ENCODE measurements at regions not wholly inside any gene's neighbourhood (a gene's known extent, or its start where the extent isn't known, plus 50 kb on each side); places are given as distances from the start of the nearest gene placed in this dataset.

- no peak overlapping the region for H3K27ac ChIP-seq (ENCODE audit: low read depth in 1 of 2, low read length in 2 of 2)
- H3K9ac ChIP-seq (ENCODE audit: low read depth in 1 of 2, low read length in 2 of 2): no peak overlapping the region
- no peaks in the 10 kb centered on the region for H3K27me3 ChIP-seq (ENCODE audit: control insufficient read depth in 4 of 4, insufficient read depth in 4 of 4, low read length in 3 of 4)
- peaks cover 0 to 1% (median 0%) of the 10 kb centered on the region in 4 donors for H3K36me3 ChIP-seq (ENCODE audit: control insufficient read depth in 4 of 4, insufficient read depth in 3 of 4, low read depth in 1 of 4, low read length in 3 of 4)
- 92% methylated on average over 8 of the region's 8 CpGs for WGBS
- H3K9me3 ChIP-seq (ENCODE audit: control insufficient read depth in 4 of 4, low read length in 3 of 4): peaks cover 0 to 8% (median 5%) of the 10 kb centered on the region in 4 donors
- no peaks in the 10 kb centered on the region for H3K4me1 ChIP-seq (ENCODE audit: control insufficient read depth in 4 of 4, insufficient read depth in 4 of 4, low read length in 3 of 4)
- H3K4me3 ChIP-seq (ENCODE audit: low read depth in 1 of 3, low read length in 3 of 3): no peak overlapping the region
- TF ChIP-seq FOXA2 (IDR thresholded peaks at IDR 0.05): no peak
- TF ChIP-seq FOXA1 (IDR thresholded peaks at IDR 0.05): no peak
- TF ChIP-seq REST (IDR thresholded peaks at IDR 0.05): no peak
- TF ChIP-seq YY1 (IDR thresholded peaks at IDR 0.05): no peak
- no peak for TF ChIP-seq GABPA (IDR thresholded peaks at IDR 0.05 in 1 of 2, conservative IDR thresholded peaks at IDR 0.05 in 1 of 2)
- TF ChIP-seq EGR1 (IDR thresholded peaks at IDR 0.05; ENCODE audit: low read depth in 2 of 2): no peak
- TF ChIP-seq RXRA (IDR thresholded peaks at IDR 0.05): no peak
- no peak for TF ChIP-seq CTCF (IDR thresholded peaks at IDR 0.05; ENCODE audit: low read depth, low read length, missing input control)
- TF ChIP-seq HNF4G (IDR thresholded peaks at IDR 0.05): no peak
- TF ChIP-seq NR2F2 (IDR thresholded peaks at IDR 0.05): no peak
- TF ChIP-seq, protein P1, sequence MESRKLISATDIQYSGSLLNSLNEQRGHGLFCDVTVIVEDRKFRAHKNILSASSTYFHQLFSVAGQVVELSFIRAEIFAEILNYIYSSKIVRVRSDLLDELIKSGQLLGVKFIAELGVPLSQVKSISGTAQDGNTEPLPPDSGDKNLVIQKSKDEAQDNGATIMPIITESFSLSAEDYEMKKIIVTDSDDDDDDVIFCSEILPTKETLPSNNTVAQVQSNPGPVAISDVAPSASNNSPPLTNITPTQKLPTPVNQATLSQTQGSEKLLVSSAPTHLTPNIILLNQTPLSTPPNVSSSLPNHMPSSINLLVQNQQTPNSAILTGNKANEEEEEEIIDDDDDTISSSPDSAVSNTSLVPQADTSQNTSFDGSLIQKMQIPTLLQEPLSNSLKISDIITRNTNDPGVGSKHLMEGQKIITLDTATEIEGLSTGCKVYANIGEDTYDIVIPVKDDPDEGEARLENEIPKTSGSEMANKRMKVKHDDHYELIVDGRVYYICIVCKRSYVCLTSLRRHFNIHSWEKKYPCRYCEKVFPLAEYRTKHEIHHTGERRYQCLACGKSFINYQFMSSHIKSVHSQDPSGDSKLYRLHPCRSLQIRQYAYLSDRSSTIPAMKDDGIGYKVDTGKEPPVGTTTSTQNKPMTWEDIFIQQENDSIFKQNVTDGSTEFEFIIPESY (IDR thresholded peaks at IDR 0.05): no peak
- no peak for TF ChIP-seq RAD21 (IDR thresholded peaks at IDR 0.05)
- TF ChIP-seq MAX (IDR thresholded peaks at IDR 0.05): no peak
- no peak for TF ChIP-seq ATF3 (IDR thresholded peaks at IDR 0.05)
- TF ChIP-seq JUND (IDR thresholded peaks at IDR 0.05): no peak
- TF ChIP-seq SP1 (IDR thresholded peaks at IDR 0.05): no peak
- TF ChIP-seq TAF1 (conservative IDR thresholded peaks at IDR 0.05): no peak
- DNase-seq (ENCODE audit: low spot score): no peak
Measured at GRCh38 chr2:238512247-238512867, 85.6 kb downstream of the ASB1 start.
